Breast epithelium (tissue), 3 donors: ENCODE measurements at regions not wholly inside any gene's neighbourhood (a gene's known extent, or its start where the extent isn't known, plus 50 kb on each side); places are given as distances from the start of the nearest gene placed in this dataset.

Source experiments
- POLR2AphosphoS5 ChIP-seq, 3 donors: sonication (generic); formaldehyde crosslinking; IDR thresholded peaks; one replicate each; pipeline ENCODE4 v1.6.1; 2017; ENCODE audit warnings: antibody characterized with exemption in 3 of 3
- TF ChIP-seq, protein P1 (sequence below), 3 donors: fragments of 450-650 bp; IDR thresholded peaks; one replicate each; pipeline ENCODE4 v1.5.1; 2016 to 2017; ENCODE audit warnings: antibody characterized with exemption in 3 of 3, mild to moderate bottlenecking in 3 of 3, moderate library complexity in 3 of 3

DNA sequence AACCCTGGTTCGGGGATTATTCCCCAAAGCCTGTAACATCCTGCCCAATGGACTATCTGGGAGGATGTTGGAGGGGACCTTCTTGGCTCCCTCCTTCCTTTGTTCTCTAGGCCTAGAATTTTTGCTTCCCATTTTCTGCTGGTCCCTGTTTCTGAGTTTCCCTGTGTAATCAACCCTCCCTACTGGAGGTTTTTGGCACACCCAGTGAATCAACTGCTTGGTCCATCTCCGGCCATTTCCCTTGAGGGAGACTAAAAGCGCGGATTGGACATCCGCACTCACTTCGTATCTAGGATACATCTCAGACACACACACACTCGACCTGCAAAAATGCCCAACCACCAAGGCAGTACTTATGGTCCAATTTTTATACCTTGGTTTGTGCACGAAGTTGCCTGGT, 108.2 kb upstream of the MAGEE2 start:
- no peak for TF ChIP-seq POLR2AphosphoS5 (IDR thresholded peaks at IDR 0.05)
- TF ChIP-seq, protein P1, sequence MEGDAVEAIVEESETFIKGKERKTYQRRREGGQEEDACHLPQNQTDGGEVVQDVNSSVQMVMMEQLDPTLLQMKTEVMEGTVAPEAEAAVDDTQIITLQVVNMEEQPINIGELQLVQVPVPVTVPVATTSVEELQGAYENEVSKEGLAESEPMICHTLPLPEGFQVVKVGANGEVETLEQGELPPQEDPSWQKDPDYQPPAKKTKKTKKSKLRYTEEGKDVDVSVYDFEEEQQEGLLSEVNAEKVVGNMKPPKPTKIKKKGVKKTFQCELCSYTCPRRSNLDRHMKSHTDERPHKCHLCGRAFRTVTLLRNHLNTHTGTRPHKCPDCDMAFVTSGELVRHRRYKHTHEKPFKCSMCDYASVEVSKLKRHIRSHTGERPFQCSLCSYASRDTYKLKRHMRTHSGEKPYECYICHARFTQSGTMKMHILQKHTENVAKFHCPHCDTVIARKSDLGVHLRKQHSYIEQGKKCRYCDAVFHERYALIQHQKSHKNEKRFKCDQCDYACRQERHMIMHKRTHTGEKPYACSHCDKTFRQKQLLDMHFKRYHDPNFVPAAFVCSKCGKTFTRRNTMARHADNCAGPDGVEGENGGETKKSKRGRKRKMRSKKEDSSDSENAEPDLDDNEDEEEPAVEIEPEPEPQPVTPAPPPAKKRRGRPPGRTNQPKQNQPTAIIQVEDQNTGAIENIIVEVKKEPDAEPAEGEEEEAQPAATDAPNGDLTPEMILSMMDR (IDR thresholded peaks at IDR 0.05): no peak
